Neural progenitor cell (in vitro differentiated cells): ENCODE measurements at regions not wholly inside any gene's neighbourhood (a gene's known extent, or its start where the extent isn't known, plus 50 kb on each side); places are given as distances from the start of the nearest gene placed in this dataset.

Experiments used
- DNase-seq: peaks from one replicate; pipeline ENCODE4 v3.0.0-alpha.2; 2016; ENCODE audit warnings: low spot score
- H2AFZ ChIP-seq: fragments of 200-600 bp; sonication (generic); replicated peaks from 2 replicates; pipeline ENCODE4 v1.6.1; 2016; ENCODE audit warnings: antibody characterized with exemption
- H3F3A ChIP-seq: fragments of 200-600 bp; sonication (generic); 2 replicates; pipeline ENCODE4 v1.6.1; 2016; ENCODE audit warnings: antibody characterized with exemption, low read depth
- H3K27ac ChIP-seq: fragments of 200-600 bp; sonication (generic); 2 replicates; pipeline ENCODE4 v1.5.1; 2016; ENCODE audit warnings: mild to moderate bottlenecking
- H3K27me3 ChIP-seq: fragments of 200-600 bp; sonication (generic); 2 replicates; pipeline ENCODE4 v1.6.1; 2016; ENCODE audit warnings: mild to moderate bottlenecking, moderate library complexity
- H3K36me3 ChIP-seq: fragments of 200-600 bp; sonication (generic); 2 replicates; pipeline ENCODE4 v1.5.1; 2016
- H3K4me1 ChIP-seq: fragments of 200-600 bp; sonication (generic); 2 replicates; pipeline ENCODE4 v1.6.1; 2016; ENCODE audit warnings: mixed run types
- H3K4me2 ChIP-seq: fragments of 200-600 bp; sonication (generic); 2 replicates; pipeline ENCODE4 v1.6.1; 2016
- H3K4me3 ChIP-seq: fragments of 200-600 bp; sonication (generic); 2 replicates; pipeline ENCODE4 v1.5.1; 2016
- H3K79me2 ChIP-seq: fragments of 200-600 bp; sonication (generic); 2 replicates; pipeline ENCODE4 v1.6.1; 2016; ENCODE audit warnings: low read depth
- H3K9ac ChIP-seq: fragments of 200-600 bp; sonication (generic); 2 replicates; pipeline ENCODE4 v1.6.1; 2016
- H3K9me3 ChIP-seq: fragments of 200-600 bp; sonication (generic); 2 replicates; pipeline ENCODE4 v1.5.1; 2016; ENCODE audit warnings: low read depth
- H4K20me1 ChIP-seq: fragments of 200-600 bp; sonication (generic); 2 replicates; pipeline ENCODE4 v1.6.1; 2016; ENCODE audit warnings: low read depth
- H3K27ac Mint-ChIP-seq: 3 replicates; pipeline ENCODE4 v1.8.0; 2021; ENCODE audit warnings: mixed read lengths
- H3K27me3 Mint-ChIP-seq: 2 replicates; pipeline ENCODE4 v1.8.0; 2022; ENCODE audit warnings: low read depth, mild to moderate bottlenecking, inconsistent platforms, moderate library complexity, mixed read lengths; ENCODE audit not compliant: insufficient read depth
- H3K36me3 Mint-ChIP-seq: 3 replicates; pipeline ENCODE4 v1.8.0; 2021; ENCODE audit warnings: mixed read lengths
- H3K4me1 Mint-ChIP-seq: 3 replicates; pipeline ENCODE4 v1.8.0; 2021; ENCODE audit warnings: mixed read lengths
- H3K4me3 Mint-ChIP-seq: 3 replicates; pipeline ENCODE4 v1.8.0; 2021; ENCODE audit warnings: mild to moderate bottlenecking, moderate library complexity, mixed read lengths
- H3K9me3 Mint-ChIP-seq: 3 replicates; pipeline ENCODE4 v1.8.0; 2020; ENCODE audit warnings: mixed read lengths
- CTCF ChIP-seq: fragments of 200-600 bp; sonication (generic); IDR thresholded peaks from 2 replicates; pipeline ENCODE4 v1.5.1; 2017; ENCODE audit warnings: antibody characterized with exemption, mild to moderate bottlenecking
- EZH2 ChIP-seq: fragments of 200-600 bp; sonication (generic); IDR thresholded peaks from 2 replicates; pipeline ENCODE4 v1.6.1; 2017; ENCODE audit warnings: antibody characterized with exemption, mild to moderate bottlenecking, moderate library complexity
- EZH2phosphoT487 ChIP-seq: fragments of 200-600 bp; sonication (generic); IDR thresholded peaks from 2 replicates; pipeline ENCODE4 v1.6.1; 2017; ENCODE audit warnings: antibody characterized with exemption

GRCh38 chr4:119865789-119866188, 200.9 kb downstream of the MAD2L1 start:
- no peak overlapping the region for H2AFZ ChIP-seq
- no peaks in the 10 kb centered on the region for H3K36me3 ChIP-seq
- H4K20me1 ChIP-seq = no peaks in the 10 kb centered on the region
- no peak for DNase-seq
- Mint-ChIP-seq H3K36me3 (no peaks in the 10 kb centered on the region), H3K4me3 (no peak overlapping the region), H3K27ac (no peak overlapping the region), H3K9me3 (no peaks in the 10 kb centered on the region), H3K27me3 (no peaks in the 10 kb centered on the region), H3K4me1 (no peaks in the 10 kb centered on the region)
- no peak overlapping the region for H3K27ac ChIP-seq
- no peaks in the 10 kb centered on the region for H3K9me3 ChIP-seq
- no peaks in the 10 kb centered on the region for H3K79me2 ChIP-seq
- no peaks in the 10 kb centered on the region for H3K4me1 ChIP-seq
- H3K9ac ChIP-seq = no peak overlapping the region
- H3F3A ChIP-seq = no peaks in the 10 kb centered on the region
- no peak overlapping the region for H3K4me2 ChIP-seq
- no peaks in the 10 kb centered on the region for H3K27me3 ChIP-seq
- H3K4me3 ChIP-seq = no peak overlapping the region
- no peak for TF ChIP-seq CTCF

- H3K27me3 Mint-ChIP-seq = no peaks in the 10 kb centered on the region
- no peaks in the 10 kb centered on the region for H3K4me1 ChIP-seq
- H3K27ac ChIP-seq = no peak overlapping the region
- H3K36me3 ChIP-seq = no peaks in the 10 kb centered on the region
- no peaks in the 10 kb centered on the region for H4K20me1 ChIP-seq
- no peaks in the 10 kb centered on the region for H3K9me3 ChIP-seq
- no peak for TF ChIP-seq CTCF
- TF ChIP-seq EZH2phosphoT487 = no peak
- TF ChIP-seq EZH2 = no peak
- H3K27me3 ChIP-seq = no peaks in the 10 kb centered on the region
- H2AFZ ChIP-seq = no peak overlapping the region
- H3K4me3 Mint-ChIP-seq = no peak overlapping the region
- H3K79me2 ChIP-seq = no peaks in the 10 kb centered on the region
- H3K4me1 Mint-ChIP-seq = no peaks in the 10 kb centered on the region
- no peak for DNase-seq
- H3K27ac Mint-ChIP-seq = no peak overlapping the region
- no peaks in the 10 kb centered on the region for H3F3A ChIP-seq
- no peak overlapping the region for H3K4me3 ChIP-seq
- no peak overlapping the region for H3K9ac ChIP-seq
- H3K9me3 Mint-ChIP-seq = no peaks in the 10 kb centered on the region
- no peak overlapping the region for H3K4me2 ChIP-seq
- no peaks in the 10 kb centered on the region for H3K36me3 Mint-ChIP-seq
These were observed 201.3 kb downstream of the MAD2L1 start for GRCh38 chr4:119865389-119865788.

- no peak for DNase-seq
- Histone ChIP-seq H3K9me3 (no peaks in the 10 kb centered on the region), H2AFZ (no peak overlapping the region), H3K27me3 (no peaks in the 10 kb centered on the region), H3K27ac (no peak overlapping the region), H3K4me3 (no peak overlapping the region), H3K9ac (no peak overlapping the region), H3K4me2 (no peak overlapping the region), H3K79me2 (no peaks in the 10 kb centered on the region), H3K4me1 (peaks cover 9% of the 10 kb centered on the region), H3K36me3 (no peaks in the 10 kb centered on the region), H4K20me1 (no peaks in the 10 kb centered on the region), H3F3A (no peaks in the 10 kb centered on the region)
- Mint-ChIP-seq H3K27me3 (no peaks in the 10 kb centered on the region), H3K4me3 (no peak overlapping the region), H3K9me3 (no peaks in the 10 kb centered on the region), H3K36me3 (no peaks in the 10 kb centered on the region), H3K4me1 (peaks cover 3% of the 10 kb centered on the region), H3K27ac (no peak overlapping the region)
- TF ChIP-seq EZH2 (no peak), CTCF (no peak), EZH2phosphoT487 (no peak)
These were observed 204.9 kb downstream of the MAD2L1 start for GRCh38 chr4:119861731-119862130.

- H3F3A ChIP-seq = no peaks in the 10 kb centered on the region
- peak overlapping the region; percentile 30 for H3K27ac ChIP-seq
- peaks cover 9% of the 10 kb centered on the region for H3K4me1 ChIP-seq
- no peak overlapping the region for H3K4me3 Mint-ChIP-seq
- H3K9ac ChIP-seq = no peak overlapping the region
- no peak for DNase-seq
- no peak overlapping the region for H3K4me2 ChIP-seq
- no peaks in the 10 kb centered on the region for H3K36me3 Mint-ChIP-seq
- TF ChIP-seq EZH2 (no peak), EZH2phosphoT487 (no peak), CTCF (no peak)
- no peaks in the 10 kb centered on the region for H3K79me2 ChIP-seq
- no peaks in the 10 kb centered on the region for H4K20me1 ChIP-seq
- H3K4me3 ChIP-seq = no peak overlapping the region
- H3K4me1 Mint-ChIP-seq = peaks cover 3% of the 10 kb centered on the region
- no peaks in the 10 kb centered on the region for H3K27me3 ChIP-seq
- H2AFZ ChIP-seq = peak overlapping the region; percentile 61
- H3K36me3 ChIP-seq = no peaks in the 10 kb centered on the region
- H3K9me3 ChIP-seq = no peaks in the 10 kb centered on the region
- no peaks in the 10 kb centered on the region for H3K27me3 Mint-ChIP-seq
- no peaks in the 10 kb centered on the region for H3K9me3 Mint-ChIP-seq
- H3K27ac Mint-ChIP-seq = no peak overlapping the region
These were observed 208.5 kb downstream of the MAD2L1 start for GRCh38 chr4:119858176-119858575.
